HG02870 (cell line): ENCODE measurements at regions not wholly inside any gene's neighbourhood (a gene's known extent, or its start where the extent isn't known, plus 50 kb on each side); places are given as distances from the start of the nearest gene placed in this dataset.

Experiments
- ATAC-seq: cut with Tn5 transposase; IDR thresholded peaks from one replicate; pipeline ENCODE4 v1.9.1; 2021; ENCODE audit warnings: mild to moderate bottlenecking, moderate library complexity; ENCODE audit not compliant: unreplicated experiment

- no peak for ATAC-seq
Observed at GRCh38 chr9:117549444-117549843, 134.6 kb upstream of the ASTN2 start.

GRCh38 chr9:117548556-117548955 is 133.7 kb upstream of the ASTN2 start:
- ATAC-seq = no peak

- no peak for ATAC-seq
Observed at GRCh38 chr9:117547904-117548303, 133.0 kb upstream of the ASTN2 start.

GRCh38 chr9:117546894-117547678 is 132.2 kb upstream of the ASTN2 start:
- ATAC-seq = no peak

- no peak for ATAC-seq
Observed at GRCh38 chr9:117545846-117546245, 131.0 kb upstream of the ASTN2 start.

- ATAC-seq = no peak
Observed at GRCh38 chr9:117543089-117543488, 128.2 kb upstream of the ASTN2 start.

GRCh38 chr9:117542021-117542420 is 127.2 kb upstream of the ASTN2 start:
- ATAC-seq = no peak

GRCh38 chr9:117541181-117541580 is 126.3 kb upstream of the ASTN2 start:
- ATAC-seq = no peak

- no peak for ATAC-seq
Observed at GRCh38 chr9:117535973-117536372, 121.1 kb upstream of the ASTN2 start.

GRCh38 chr9:117535434-117535833 is 120.6 kb upstream of the ASTN2 start:
- ATAC-seq = no peak

- ATAC-seq = peak; percentile 51
Observed at GRCh38 chr9:117528225-117528624, 113.4 kb upstream of the ASTN2 start.

GRCh38 chr9:117526674-117527073 is 111.8 kb upstream of the ASTN2 start:
- no peak for ATAC-seq

- ATAC-seq = no peak
Observed at GRCh38 chr9:117523531-117524153, 108.8 kb upstream of the ASTN2 start.

GRCh38 chr9:117521293-117521692 is 106.4 kb upstream of the ASTN2 start:
- ATAC-seq = no peak

- no peak for ATAC-seq
Observed at GRCh38 chr9:117516676-117517632, 102.1 kb upstream of the ASTN2 start.

- no peak for ATAC-seq
Observed at GRCh38 chr9:117511852-117512481, 97.1 kb upstream of the ASTN2 start.

- ATAC-seq = no peak
Observed at GRCh38 chr9:117496307-117496706, 81.5 kb upstream of the ASTN2 start.

GRCh38 chr9:117494401-117495090 is 79.7 kb upstream of the ASTN2 start:
- ATAC-seq = no peak

GRCh38 chr9:117492476-117492875 is 77.6 kb upstream of the ASTN2 start:
- no peak for ATAC-seq

- ATAC-seq = no peak
Observed at GRCh38 chr9:117491491-117491890, 76.6 kb upstream of the ASTN2 start.
